ENCODE measurements at regions not wholly inside any gene's neighbourhood (a gene's known extent, or its start where the extent isn't known, plus 50 kb on each side); places are given as distances from the start of the nearest gene placed in this dataset.

DNA sequence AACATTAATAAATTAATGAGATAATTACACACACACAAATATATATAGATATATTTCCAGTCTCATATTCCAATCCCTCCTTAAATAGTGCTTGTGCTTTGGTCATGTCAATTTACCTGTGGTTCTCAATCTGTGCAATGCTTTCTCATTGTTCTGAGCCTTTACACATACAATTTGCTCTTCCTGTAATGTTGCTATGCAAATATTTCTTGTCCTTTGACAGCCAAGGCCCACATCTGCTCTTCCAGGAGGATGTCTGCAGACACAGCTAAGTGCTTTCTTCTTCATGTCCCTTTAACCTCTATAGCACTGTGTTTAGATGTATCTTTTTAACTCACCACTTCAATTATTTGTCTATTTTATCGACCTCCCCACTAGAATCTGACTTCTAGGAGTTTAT, 67.3 kb upstream of the RAPGEF2 start:
- TF ChIP-seq, protein P1, sequence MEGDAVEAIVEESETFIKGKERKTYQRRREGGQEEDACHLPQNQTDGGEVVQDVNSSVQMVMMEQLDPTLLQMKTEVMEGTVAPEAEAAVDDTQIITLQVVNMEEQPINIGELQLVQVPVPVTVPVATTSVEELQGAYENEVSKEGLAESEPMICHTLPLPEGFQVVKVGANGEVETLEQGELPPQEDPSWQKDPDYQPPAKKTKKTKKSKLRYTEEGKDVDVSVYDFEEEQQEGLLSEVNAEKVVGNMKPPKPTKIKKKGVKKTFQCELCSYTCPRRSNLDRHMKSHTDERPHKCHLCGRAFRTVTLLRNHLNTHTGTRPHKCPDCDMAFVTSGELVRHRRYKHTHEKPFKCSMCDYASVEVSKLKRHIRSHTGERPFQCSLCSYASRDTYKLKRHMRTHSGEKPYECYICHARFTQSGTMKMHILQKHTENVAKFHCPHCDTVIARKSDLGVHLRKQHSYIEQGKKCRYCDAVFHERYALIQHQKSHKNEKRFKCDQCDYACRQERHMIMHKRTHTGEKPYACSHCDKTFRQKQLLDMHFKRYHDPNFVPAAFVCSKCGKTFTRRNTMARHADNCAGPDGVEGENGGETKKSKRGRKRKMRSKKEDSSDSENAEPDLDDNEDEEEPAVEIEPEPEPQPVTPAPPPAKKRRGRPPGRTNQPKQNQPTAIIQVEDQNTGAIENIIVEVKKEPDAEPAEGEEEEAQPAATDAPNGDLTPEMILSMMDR (IDR thresholded peaks at IDR 0.05; ENCODE audit: insufficient read depth, low read length, poor library complexity, severe bottlenecking), result no peak
- no peak for DNase-seq (ENCODE audit: low read depth)
- Histone ChIP-seq H3K4me3 (ENCODE audit: low read depth, low read length) (no peak overlapping the region), H3K36me3 (ENCODE audit: control insufficient read depth, insufficient read depth, low read length) (no peaks in the 10 kb centered on the region), H3K27me3 (ENCODE audit: control insufficient read depth, insufficient read depth, low read length) (no peaks in the 10 kb centered on the region)

DNA sequence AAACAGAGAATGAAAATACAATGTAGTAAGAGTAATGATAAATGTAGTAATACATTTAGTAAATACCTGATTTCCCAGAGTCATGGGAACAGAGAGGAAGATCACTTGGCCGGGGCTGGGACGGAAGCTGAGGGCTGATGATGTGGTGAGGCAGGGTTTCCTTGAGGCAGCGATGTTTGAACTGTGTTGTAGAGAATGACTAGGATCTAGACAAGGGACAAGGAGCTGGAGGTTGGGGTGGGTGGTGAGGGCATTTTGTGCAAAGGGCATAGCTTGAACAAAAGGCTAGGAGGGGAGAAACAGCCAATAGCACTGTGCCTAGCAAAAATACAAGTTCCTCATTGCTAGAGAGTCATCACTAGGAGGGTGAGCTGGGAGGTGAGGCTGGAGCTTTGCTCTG, 64.3 kb upstream of the RAPGEF2 start:
- Histone ChIP-seq H3K27me3 (ENCODE audit: control insufficient read depth, insufficient read depth, low read length) (no peaks in the 10 kb centered on the region), H3K36me3 (ENCODE audit: control insufficient read depth, insufficient read depth, low read length) (no peaks in the 10 kb centered on the region), H3K4me3 (ENCODE audit: low read depth, low read length) (no peak overlapping the region)
- no peak for DNase-seq (ENCODE audit: low read depth)
- TF ChIP-seq, protein P1 (IDR thresholded peaks at IDR 0.05; ENCODE audit: insufficient read depth, low read length, poor library complexity, severe bottlenecking), result no peak

DNA sequence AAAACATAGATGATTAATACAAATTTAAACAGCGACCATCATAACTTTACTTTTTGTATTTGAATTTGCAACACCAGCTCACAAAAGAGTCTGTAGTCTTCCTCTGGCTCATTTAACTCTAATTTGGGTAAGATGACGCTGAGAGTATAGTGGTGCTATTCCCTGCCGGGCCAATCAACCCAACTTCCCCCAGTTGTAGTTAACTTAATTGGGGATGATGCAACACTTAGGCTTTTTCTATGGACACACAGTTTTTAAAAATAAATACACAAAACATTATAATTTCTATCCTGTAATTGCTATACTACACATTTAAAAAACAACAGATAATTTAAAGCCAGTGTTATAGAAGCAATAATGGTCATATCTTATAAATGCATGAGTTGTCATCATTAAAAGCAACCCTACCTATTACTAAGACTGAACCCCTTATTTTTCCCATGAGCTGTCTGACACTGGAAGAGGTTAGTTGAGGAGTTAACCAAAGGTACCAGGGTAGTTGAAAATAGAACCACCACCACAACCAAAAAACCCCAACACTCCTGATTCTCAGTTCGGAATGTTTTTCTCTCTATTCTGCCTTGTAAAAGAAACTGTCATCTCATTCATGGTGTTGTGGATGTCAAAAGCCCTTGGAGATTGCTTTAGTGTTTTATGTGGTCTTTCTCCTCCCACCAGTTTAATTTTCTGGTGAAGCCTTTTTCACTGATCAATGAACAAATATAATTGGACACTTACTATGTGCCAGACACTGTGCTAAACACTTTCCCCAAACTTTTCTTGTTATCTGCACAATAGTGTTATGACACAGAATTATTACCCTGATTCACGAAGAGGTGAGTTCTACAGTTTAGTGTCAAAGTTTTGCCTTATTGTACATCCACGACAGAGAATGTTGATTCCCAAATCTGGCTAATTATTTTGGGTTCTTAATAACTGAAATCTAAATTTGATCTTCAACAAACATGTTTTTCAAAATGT, 61.5 kb upstream of the RAPGEF2 start:
- H3K4me3 ChIP-seq (ENCODE audit: low read depth, low read length), result no peak overlapping the region
- no peaks in the 10 kb centered on the region for H3K27me3 ChIP-seq (ENCODE audit: control insufficient read depth, insufficient read depth, low read length)
- no peak for DNase-seq (ENCODE audit: low read depth)
- TF ChIP-seq, protein P1 (IDR thresholded peaks at IDR 0.05; ENCODE audit: insufficient read depth, low read length, poor library complexity, severe bottlenecking), result no peak
- H3K36me3 ChIP-seq (ENCODE audit: control insufficient read depth, insufficient read depth, low read length), result no peaks in the 10 kb centered on the region

DNA sequence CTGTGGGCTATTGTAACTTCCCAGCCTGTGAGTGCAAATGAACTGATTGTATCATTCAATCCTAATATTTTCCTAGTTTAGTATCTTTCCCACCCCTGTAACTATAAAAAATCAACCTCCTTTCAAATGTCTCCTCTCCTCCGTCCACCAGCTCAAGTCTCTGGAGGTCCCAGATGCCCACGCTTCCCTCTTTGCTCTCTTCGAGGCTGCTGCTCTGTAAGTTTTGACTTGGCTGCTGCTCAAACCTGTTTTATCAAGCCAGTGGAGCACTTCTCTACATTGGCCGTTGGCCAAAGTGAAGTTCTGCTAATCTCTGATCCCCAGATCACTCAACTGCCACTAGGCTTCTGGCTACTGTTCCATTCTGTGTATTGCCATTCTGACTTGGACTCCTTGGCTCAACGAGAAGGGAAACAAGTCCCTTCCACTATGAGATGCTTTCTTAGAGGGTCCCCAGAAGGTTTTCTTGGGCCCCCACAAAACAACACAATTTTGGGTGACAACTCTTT, 60.7 kb upstream of the RAPGEF2 start:
- DNase-seq (ENCODE audit: low read depth), result no peak
- Histone ChIP-seq H3K4me3 (ENCODE audit: low read depth, low read length) (no peak overlapping the region), H3K36me3 (ENCODE audit: control insufficient read depth, insufficient read depth, low read length) (no peaks in the 10 kb centered on the region), H3K27me3 (ENCODE audit: control insufficient read depth, insufficient read depth, low read length) (no peaks in the 10 kb centered on the region)
- TF ChIP-seq, protein P1 (IDR thresholded peaks at IDR 0.05; ENCODE audit: insufficient read depth, low read length, poor library complexity, severe bottlenecking), result no peak

DNA sequence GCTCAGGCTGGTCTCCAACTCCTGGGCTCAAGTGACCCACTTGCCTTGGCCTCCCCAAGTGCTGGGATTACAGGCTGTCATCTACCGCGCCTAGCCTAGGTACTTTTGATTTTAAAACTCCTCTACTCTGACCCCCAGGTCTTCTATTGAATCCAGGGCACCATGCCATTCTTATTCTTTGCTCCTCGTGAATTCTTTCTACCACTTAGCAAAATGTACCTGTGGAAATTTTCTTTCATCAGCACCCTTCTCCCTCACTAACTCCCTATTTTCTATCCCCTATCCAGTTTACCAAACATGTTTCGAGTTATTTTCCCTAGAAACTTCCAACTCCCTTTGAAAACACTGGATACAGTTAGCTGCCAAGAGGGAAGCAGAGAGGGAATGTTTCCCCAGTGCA, 60.0 kb upstream of the RAPGEF2 start:
- TF ChIP-seq, protein P1 (IDR thresholded peaks at IDR 0.05; ENCODE audit: insufficient read depth, low read length, poor library complexity, severe bottlenecking), result no peak
- DNase-seq (ENCODE audit: low read depth), result no peak

More for the DNA sequence above, 60.0 kb upstream of the RAPGEF2 start:
- no peaks in the 10 kb centered on the region for H3K36me3 ChIP-seq (ENCODE audit: control insufficient read depth, insufficient read depth, low read length)
- H3K4me3 ChIP-seq (ENCODE audit: low read depth, low read length), result no peak overlapping the region
- H3K27me3 ChIP-seq (ENCODE audit: control insufficient read depth, insufficient read depth, low read length), result no peaks in the 10 kb centered on the region

Measured in kidney epithelial cell (primary cell).